ENCODE measurements at regions not wholly inside any gene's neighbourhood (a gene's known extent, or its start where the extent isn't known, plus 50 kb on each side); places are given as distances from the start of the nearest gene placed in this dataset.
A peak's percentile ranks its signal among the peaks of the same experiment; 100 is the strongest.

DNA sequence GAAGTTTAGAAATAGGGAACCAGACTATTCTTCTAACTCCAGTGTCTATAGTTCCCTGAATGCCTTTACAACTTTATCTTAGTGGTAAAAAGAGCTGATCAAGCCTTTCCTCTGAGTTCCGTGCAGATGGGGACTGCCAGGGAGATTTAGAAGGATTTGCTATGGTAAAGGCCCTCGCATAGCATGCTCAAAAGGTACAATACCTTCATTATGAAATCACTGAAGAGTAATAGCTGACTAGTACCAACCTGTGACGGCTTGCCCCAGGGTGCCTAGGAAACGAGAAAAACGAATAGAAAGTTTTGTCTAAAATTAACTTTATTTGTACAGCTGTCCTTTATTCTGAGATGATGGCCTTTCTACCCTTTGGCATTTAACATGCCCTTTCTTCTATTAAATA lies 150.1 kb upstream of the ARHGAP42 start:
- H3K36me3 Mint-ChIP-seq (ENCODE audit: insufficient read depth) = no peaks in the 10 kb centered on the region
- TF ChIP-seq, protein P1, sequence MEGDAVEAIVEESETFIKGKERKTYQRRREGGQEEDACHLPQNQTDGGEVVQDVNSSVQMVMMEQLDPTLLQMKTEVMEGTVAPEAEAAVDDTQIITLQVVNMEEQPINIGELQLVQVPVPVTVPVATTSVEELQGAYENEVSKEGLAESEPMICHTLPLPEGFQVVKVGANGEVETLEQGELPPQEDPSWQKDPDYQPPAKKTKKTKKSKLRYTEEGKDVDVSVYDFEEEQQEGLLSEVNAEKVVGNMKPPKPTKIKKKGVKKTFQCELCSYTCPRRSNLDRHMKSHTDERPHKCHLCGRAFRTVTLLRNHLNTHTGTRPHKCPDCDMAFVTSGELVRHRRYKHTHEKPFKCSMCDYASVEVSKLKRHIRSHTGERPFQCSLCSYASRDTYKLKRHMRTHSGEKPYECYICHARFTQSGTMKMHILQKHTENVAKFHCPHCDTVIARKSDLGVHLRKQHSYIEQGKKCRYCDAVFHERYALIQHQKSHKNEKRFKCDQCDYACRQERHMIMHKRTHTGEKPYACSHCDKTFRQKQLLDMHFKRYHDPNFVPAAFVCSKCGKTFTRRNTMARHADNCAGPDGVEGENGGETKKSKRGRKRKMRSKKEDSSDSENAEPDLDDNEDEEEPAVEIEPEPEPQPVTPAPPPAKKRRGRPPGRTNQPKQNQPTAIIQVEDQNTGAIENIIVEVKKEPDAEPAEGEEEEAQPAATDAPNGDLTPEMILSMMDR (IDR thresholded peaks at IDR 0.05; ENCODE audit: unreplicated experiment) = no peak
- H3K27me3 Mint-ChIP-seq = no peaks in the 10 kb centered on the region
- H3K27ac Mint-ChIP-seq = no peak overlapping the region
- DNase-seq (ENCODE audit: low spot score, unreplicated experiment) = no peak
- no peaks in the 10 kb centered on the region for H3K4me1 Mint-ChIP-seq (ENCODE audit: low read depth)
- no peak overlapping the region for H3K4me3 Mint-ChIP-seq (ENCODE audit: low read depth)
- peaks cover 5% of the 10 kb centered on the region for H3K9me3 Mint-ChIP-seq (ENCODE audit: low read depth)

DNA sequence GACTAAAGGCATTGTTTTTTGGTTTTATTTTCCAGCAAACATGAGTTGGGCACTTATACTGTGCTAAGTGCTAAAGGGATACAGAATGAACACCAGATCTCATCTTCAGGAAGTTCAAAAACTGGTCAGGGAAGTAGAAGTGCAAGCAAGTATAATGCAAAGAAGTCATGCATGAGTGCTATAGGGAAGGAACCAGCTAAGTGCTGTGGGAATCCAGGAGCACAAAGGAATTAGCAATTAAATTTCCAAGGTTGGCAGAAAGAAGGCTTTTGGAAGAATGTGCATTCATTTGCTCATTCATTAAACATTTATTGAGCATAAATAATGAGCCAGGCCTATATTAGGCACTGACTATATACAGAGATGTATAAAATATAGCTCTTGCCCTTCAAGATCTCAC lies 143.7 kb upstream of the ARHGAP42 start:
- Mint-ChIP-seq H3K4me1 (ENCODE audit: low read depth) (peaks cover 2% of the 10 kb centered on the region), H3K27ac (no peak overlapping the region), H3K4me3 (ENCODE audit: low read depth) (no peak overlapping the region), H3K36me3 (ENCODE audit: insufficient read depth) (no peaks in the 10 kb centered on the region), H3K27me3 (no peaks in the 10 kb centered on the region), H3K9me3 (ENCODE audit: low read depth) (no peaks in the 10 kb centered on the region)
- no peak for DNase-seq (ENCODE audit: low spot score, unreplicated experiment)
- TF ChIP-seq, protein P1 (IDR thresholded peaks at IDR 0.05; ENCODE audit: unreplicated experiment) = no peak

DNA sequence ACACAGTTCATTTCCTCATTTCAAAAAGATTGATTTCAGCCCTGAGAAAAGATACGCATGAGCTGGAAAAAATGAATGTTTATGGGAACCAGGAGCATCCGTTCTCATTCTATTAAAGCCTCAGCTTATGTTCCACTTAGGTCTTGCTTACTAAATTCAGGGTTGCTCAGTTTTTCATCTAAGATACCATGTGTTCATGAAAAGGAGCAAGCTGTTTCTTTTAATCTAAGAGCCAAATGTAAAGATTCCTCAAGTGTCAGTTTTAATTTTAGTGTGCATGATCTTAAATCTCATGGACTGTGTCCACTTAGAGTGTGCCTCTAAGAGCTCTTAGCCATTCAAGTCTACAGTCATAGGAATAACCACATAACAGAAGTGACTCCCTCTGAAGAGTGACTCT lies 141.5 kb upstream of the ARHGAP42 start:
- DNase-seq (ENCODE audit: low spot score, unreplicated experiment) = no peak

DNA sequence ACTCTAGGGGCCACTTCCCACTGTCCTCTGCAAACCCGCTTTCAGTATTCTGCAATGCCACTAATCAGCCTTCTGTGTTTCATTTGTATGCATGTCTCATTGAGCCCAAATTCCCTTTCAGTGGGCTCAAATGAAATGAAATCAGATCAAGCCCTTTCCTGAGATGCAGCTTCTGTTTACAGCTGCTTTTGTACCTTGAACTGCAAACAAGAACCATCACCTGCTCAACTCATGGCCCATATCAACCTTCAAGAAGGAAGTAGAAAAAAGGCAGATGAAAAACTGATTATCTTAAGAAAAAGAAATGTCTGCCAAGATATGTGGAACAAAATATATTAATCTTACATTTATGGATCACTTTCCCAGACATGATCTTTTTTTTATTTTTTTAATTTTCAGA lies 141.1 kb upstream of the ARHGAP42 start:
- no peaks in the 10 kb centered on the region for H3K27me3 Mint-ChIP-seq
- H3K4me1 Mint-ChIP-seq (ENCODE audit: low read depth) = peaks cover 2% of the 10 kb centered on the region
- no peak overlapping the region for H3K27ac Mint-ChIP-seq
- H3K36me3 Mint-ChIP-seq (ENCODE audit: insufficient read depth) = no peaks in the 10 kb centered on the region
- TF ChIP-seq, protein P1 (IDR thresholded peaks at IDR 0.05; ENCODE audit: unreplicated experiment) = no peak
- DNase-seq (ENCODE audit: low spot score, unreplicated experiment) = no peak
- no peak overlapping the region for H3K4me3 Mint-ChIP-seq (ENCODE audit: low read depth)
- H3K9me3 Mint-ChIP-seq (ENCODE audit: low read depth) = no peaks in the 10 kb centered on the region

More for the DNA sequence above, 141.5 kb upstream of the ARHGAP42 start:
- Mint-ChIP-seq H3K36me3 (ENCODE audit: insufficient read depth) (no peaks in the 10 kb centered on the region), H3K4me3 (ENCODE audit: low read depth) (no peak overlapping the region), H3K9me3 (ENCODE audit: low read depth) (no peaks in the 10 kb centered on the region), H3K27me3 (no peaks in the 10 kb centered on the region), H3K27ac (no peak overlapping the region), H3K4me1 (ENCODE audit: low read depth) (peaks cover 2% of the 10 kb centered on the region)
- TF ChIP-seq, protein P1 (IDR thresholded peaks at IDR 0.05; ENCODE audit: unreplicated experiment) = no peak

DNA sequence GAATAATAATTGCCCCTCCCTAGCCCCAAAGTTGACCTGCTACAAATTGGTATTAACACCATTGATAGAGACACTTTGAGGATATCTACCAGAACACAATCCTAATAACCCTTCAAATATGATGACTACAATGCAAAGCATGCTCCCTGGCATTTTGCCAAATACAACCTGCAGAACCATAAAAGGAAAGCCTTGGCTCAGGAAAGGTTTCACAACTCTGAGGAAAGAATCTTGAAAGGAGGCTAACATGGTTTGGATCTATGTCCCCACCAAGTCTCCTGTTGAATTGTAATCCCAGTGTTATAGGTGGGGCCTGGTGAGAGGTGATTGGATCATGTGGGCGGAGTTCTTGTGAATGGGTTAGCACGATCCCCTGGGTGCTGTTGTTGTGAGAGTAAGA lies 140.4 kb upstream of the ARHGAP42 start:
- Mint-ChIP-seq H3K27ac (peak overlapping the region; percentile 12), H3K27me3 (no peaks in the 10 kb centered on the region), H3K9me3 (ENCODE audit: low read depth) (no peaks in the 10 kb centered on the region), H3K4me3 (ENCODE audit: low read depth) (no peak overlapping the region), H3K4me1 (ENCODE audit: low read depth) (peaks cover 5% of the 10 kb centered on the region), H3K36me3 (ENCODE audit: insufficient read depth) (no peaks in the 10 kb centered on the region)
- TF ChIP-seq, protein P1 (IDR thresholded peaks at IDR 0.05; ENCODE audit: unreplicated experiment) = no peak
- DNase-seq (ENCODE audit: low spot score, unreplicated experiment) = no peak

Measured in progenitor cell of endocrine pancreas (in vitro differentiated cells).